ENCODE measurements at regions not wholly inside any gene's neighbourhood (a gene's known extent, or its start where the extent isn't known, plus 50 kb on each side); places are given as distances from the start of the nearest gene placed in this dataset.

GRCh38 chr1:184900507-184900906, 73.8 kb downstream of the NIBAN1 start:
- DNase-seq (ENCODE audit: low read depth) = no peak
- H3K4me3 ChIP-seq (ENCODE audit: low read depth, low read length) = no peak overlapping the region
- TF ChIP-seq, protein P1, sequence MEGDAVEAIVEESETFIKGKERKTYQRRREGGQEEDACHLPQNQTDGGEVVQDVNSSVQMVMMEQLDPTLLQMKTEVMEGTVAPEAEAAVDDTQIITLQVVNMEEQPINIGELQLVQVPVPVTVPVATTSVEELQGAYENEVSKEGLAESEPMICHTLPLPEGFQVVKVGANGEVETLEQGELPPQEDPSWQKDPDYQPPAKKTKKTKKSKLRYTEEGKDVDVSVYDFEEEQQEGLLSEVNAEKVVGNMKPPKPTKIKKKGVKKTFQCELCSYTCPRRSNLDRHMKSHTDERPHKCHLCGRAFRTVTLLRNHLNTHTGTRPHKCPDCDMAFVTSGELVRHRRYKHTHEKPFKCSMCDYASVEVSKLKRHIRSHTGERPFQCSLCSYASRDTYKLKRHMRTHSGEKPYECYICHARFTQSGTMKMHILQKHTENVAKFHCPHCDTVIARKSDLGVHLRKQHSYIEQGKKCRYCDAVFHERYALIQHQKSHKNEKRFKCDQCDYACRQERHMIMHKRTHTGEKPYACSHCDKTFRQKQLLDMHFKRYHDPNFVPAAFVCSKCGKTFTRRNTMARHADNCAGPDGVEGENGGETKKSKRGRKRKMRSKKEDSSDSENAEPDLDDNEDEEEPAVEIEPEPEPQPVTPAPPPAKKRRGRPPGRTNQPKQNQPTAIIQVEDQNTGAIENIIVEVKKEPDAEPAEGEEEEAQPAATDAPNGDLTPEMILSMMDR (IDR thresholded peaks at IDR 0.05; ENCODE audit: low read depth, low read length, missing control alignments) = no peak

- DNase-seq (ENCODE audit: low read depth) = no peak
- TF ChIP-seq, protein P1 (IDR thresholded peaks at IDR 0.05; ENCODE audit: low read depth, low read length, missing control alignments) = no peak
- H3K4me3 ChIP-seq (ENCODE audit: low read depth, low read length) = no peak overlapping the region
Observed at GRCh38 chr1:184896000-184896399, 78.3 kb downstream of the NIBAN1 start.

DNA sequence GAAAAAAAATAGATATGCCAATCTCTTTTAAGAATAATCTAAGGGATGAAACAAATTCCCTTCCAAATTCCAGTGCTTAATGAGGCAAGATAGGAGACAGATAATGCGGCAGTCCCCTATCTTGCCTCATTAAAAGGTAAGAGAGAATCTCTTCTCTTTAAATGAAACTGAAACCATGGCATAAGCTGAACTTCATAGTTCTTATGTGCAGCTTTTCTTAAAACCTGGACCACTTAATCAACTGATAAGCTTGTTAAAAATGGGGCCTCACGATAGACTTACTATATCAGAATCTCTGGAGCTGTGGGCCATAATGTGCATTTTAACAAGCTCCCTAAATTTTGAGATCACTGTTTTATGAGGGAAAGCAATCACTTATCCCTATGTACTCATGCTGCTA, 79.2 kb downstream of the NIBAN1 start:
- H3K4me3 ChIP-seq (ENCODE audit: low read depth, low read length) = no peak overlapping the region
- TF ChIP-seq, protein P1 (IDR thresholded peaks at IDR 0.05; ENCODE audit: low read depth, low read length, missing control alignments) = no peak
- DNase-seq (ENCODE audit: low read depth) = no peak

- no peak overlapping the region for H3K4me3 ChIP-seq (ENCODE audit: low read depth, low read length)
- no peak for DNase-seq (ENCODE audit: low read depth)
- TF ChIP-seq, protein P1 (IDR thresholded peaks at IDR 0.05; ENCODE audit: low read depth, low read length, missing control alignments) = no peak
Observed at GRCh38 chr1:184893695-184894094, 80.6 kb downstream of the NIBAN1 start.

GRCh38 chr1:184892116-184892515, 82.2 kb downstream of the NIBAN1 start:
- H3K4me3 ChIP-seq (ENCODE audit: low read depth, low read length) = no peak overlapping the region
- TF ChIP-seq, protein P1 (IDR thresholded peaks at IDR 0.05; ENCODE audit: low read depth, low read length, missing control alignments) = no peak
- DNase-seq (ENCODE audit: low read depth) = no peak

DNA sequence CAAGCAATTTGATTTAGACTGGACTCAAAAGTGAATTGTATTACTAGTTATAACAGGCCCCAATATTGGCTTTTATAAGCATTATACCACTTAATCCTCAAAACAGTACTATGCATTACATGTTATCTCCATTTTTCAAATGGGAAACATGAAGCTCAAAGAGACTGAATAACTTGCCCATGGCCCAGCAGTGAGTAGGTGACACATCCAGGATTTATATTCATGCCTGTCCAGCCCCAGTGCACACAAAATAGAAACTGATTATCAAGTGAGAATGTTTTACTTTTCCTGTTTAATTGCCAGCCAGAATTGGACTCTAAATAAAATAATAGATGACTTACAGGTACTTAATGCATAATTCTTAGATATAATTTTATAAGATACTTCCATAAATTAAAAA, 82.9 kb downstream of the NIBAN1 start:
- TF ChIP-seq, protein P1 (IDR thresholded peaks at IDR 0.05; ENCODE audit: low read depth, low read length, missing control alignments) = no peak
- no peak overlapping the region for H3K4me3 ChIP-seq (ENCODE audit: low read depth, low read length)

DNA sequence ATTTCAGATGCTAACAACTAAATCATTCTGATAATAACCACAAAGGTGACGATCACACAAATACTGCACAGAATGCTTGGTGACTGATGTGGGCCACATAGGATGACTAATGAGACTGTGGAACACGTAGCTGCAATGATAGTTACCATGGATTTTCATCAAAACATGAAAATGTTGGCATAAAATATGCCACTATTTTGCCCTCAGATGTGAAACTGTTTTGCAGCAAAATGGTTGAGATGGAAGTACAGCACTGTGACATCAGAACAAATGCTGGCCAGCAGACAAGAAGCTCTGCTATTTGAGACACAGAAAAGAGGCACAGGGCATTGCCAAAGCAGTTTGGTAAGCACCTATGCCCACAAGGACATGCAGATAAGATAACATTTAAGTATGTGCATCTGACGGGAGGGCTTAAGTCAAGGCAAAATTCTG, 83.8 kb downstream of the NIBAN1 start:
- no peak overlapping the region for H3K4me3 ChIP-seq (ENCODE audit: low read depth, low read length)
- TF ChIP-seq, protein P1 (IDR thresholded peaks at IDR 0.05; ENCODE audit: low read depth, low read length, missing control alignments) = no peak
- no peak for DNase-seq (ENCODE audit: low read depth)

More for the DNA sequence above, 82.9 kb downstream of the NIBAN1 start:
- no peak for DNase-seq (ENCODE audit: low read depth)

All from GM12864 (cell line).